NB4 (cell line): ENCODE measurements at regions not wholly inside any gene's neighbourhood (a gene's known extent, or its start where the extent isn't known, plus 50 kb on each side); places are given as distances from the start of the nearest gene placed in this dataset.

Experiments
- DNase-seq: peaks from one replicate; pipeline ENCODE4 v3.0.0; 2010; ENCODE audit warnings: low read depth
- H3K4me3 ChIP-seq: one replicate; pipeline ENCODE4 v1.5.1; 2011; ENCODE audit warnings: mild to moderate bottlenecking, low read depth, low read length, moderate library complexity
- CTCF ChIP-seq: IDR thresholded peaks from one replicate; pipeline ENCODE4 v1.5.1; 2012; ENCODE audit warnings: low read depth, low read length
- MYC ChIP-seq: IDR thresholded peaks from 2 replicates; pipeline ENCODE4 v1.6.1; 2011; ENCODE audit warnings: low read depth, low read length
- POLR2A ChIP-seq: IDR thresholded peaks from 2 replicates; pipeline ENCODE4 v1.6.1; 2011; ENCODE audit warnings: mild to moderate bottlenecking; ENCODE audit not compliant: insufficient read length; ENCODE audit errors: extremely low read depth
- TF ChIP-seq, protein P1 (sequence below): IDR thresholded peaks from 2 replicates; pipeline ENCODE4 v1.6.1; 2011; ENCODE audit warnings: low read depth, low read length

GRCh38 chr2:204282525-204282924 lies 262.8 kb upstream of the PARD3B start:
- H3K4me3 ChIP-seq = no peak overlapping the region
- DNase-seq = no peak
- TF ChIP-seq POLR2A (no peak), MYC (no peak), CTCF (no peak)
- TF ChIP-seq, protein P1, sequence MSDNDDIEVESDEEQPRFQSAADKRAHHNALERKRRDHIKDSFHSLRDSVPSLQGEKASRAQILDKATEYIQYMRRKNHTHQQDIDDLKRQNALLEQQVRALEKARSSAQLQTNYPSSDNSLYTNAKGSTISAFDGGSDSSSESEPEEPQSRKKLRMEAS = no peak

DNA sequence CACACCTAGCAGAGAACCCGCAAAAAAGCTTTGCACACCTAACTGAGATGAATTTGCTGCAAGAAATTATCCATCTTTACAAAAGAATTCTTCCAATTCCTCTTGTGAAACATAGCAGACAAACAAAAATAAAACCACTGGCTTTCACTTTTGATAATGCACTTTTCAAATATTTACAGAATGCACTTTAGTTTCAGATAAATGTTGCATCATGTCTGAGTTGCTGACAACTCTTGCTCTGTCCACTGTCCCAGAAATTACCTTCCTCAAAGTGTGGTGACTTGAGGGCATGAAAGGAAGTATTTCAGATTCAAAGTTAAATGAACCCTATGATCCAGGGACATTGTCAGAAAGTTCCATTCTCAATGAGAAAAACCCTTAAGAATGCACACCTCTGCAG lies 256.2 kb upstream of the PARD3B start:
- DNase-seq = no peak
- no peak for TF ChIP-seq MYC
- H3K4me3 ChIP-seq = no peak overlapping the region

- no peak overlapping the region for H3K4me3 ChIP-seq
- TF ChIP-seq POLR2A = no peak
- no peak for TF ChIP-seq CTCF
- TF ChIP-seq, protein P1 = no peak
- DNase-seq = no peak
Measured at GRCh38 chr2:204292439-204292838, 252.8 kb upstream of the PARD3B start.

GRCh38 chr2:204293884-204294747 lies 251.2 kb upstream of the PARD3B start:
- DNase-seq = no peak
- H3K4me3 ChIP-seq = no peak overlapping the region
- TF ChIP-seq MYC = no peak
- no peak for TF ChIP-seq CTCF
- TF ChIP-seq, protein P1 = no peak
- no peak for TF ChIP-seq POLR2A

GRCh38 chr2:204298404-204298803 lies 246.9 kb upstream of the PARD3B start:
- TF ChIP-seq MYC (no peak), POLR2A (no peak), CTCF (no peak)
- TF ChIP-seq, protein P1 = no peak
- DNase-seq = no peak
- no peak overlapping the region for H3K4me3 ChIP-seq

- DNase-seq = no peak
- H3K4me3 ChIP-seq = no peak overlapping the region
- TF ChIP-seq POLR2A (no peak), MYC (no peak), CTCF (no peak)
- TF ChIP-seq, protein P1 = no peak
Measured at GRCh38 chr2:204299766-204300165, 245.5 kb upstream of the PARD3B start.
